HG03460 (cell line): ENCODE measurements at regions not wholly inside any gene's neighbourhood (a gene's known extent, or its start where the extent isn't known, plus 50 kb on each side); places are given as distances from the start of the nearest gene placed in this dataset.
"Not testable (repeated sequence)": the region's sequence is repeated elsewhere in the genome, so short reads cannot be mapped to it uniquely, and the experiment has no call there.

Source experiments
- ATAC-seq: cut with Tn5 transposase; IDR thresholded peaks from one replicate; pipeline ENCODE4 v1.9.1; 2021; ENCODE audit not compliant: unreplicated experiment

DNA sequence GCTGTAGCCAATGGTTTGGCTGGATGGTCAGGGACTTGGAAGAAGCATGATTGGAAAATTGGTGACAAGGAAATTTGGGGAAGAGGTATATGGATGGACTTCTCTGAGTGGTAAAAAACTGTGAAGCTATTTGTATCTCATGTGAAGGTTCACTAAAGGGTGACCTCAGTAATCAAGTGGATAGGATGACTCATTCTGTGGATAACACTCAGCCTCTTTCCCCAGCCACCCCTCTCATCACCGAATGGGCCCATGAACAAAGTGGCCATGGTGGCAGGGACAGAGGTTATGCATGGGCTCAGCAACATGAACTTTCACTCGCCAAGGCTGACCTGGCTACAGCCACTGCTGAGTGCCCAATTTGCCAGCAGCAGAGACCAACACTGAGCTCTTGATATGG lies 127.3 kb upstream of the ZC3H12C start:
- not testable (repeated sequence) for ATAC-seq

DNA sequence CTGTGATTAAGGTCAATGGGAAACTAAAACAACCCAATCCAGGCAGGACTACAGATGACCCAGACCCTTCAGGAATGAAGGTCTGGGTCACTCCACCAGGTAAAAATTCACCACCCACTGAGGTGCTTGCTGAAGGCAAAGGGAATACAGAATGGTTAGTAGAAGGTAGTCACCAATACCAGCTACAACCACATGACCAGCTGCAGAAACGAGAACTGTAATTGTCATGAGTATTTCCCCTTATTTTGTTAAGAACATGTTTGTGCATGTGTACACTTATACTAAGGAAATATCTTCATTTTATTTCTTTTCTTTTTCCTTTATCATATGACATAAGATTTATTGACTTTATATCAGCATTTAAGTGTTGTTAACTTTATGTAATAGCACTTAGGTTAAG lies 126.1 kb upstream of the ZC3H12C start:
- ATAC-seq: not testable (repeated sequence)

DNA sequence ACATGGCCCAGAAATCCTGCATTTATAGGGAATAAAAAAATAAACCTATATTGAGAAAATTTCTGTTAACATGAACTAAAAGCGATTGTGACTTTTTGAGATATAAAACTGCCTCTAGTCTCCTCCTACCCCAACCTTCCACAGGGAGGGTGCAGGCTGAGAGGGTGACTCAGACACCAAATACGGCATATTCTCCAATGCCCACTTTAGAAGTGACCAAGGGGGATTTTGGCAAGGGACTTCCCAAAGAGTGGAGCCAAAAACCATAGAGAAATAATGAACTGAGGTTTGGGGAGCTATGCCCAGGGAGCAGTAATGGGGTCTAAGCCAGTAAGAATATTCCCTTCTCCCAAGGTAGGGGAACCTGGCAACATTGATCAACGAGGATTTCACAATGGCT lies 124.9 kb upstream of the ZC3H12C start:
- no peak for ATAC-seq

DNA sequence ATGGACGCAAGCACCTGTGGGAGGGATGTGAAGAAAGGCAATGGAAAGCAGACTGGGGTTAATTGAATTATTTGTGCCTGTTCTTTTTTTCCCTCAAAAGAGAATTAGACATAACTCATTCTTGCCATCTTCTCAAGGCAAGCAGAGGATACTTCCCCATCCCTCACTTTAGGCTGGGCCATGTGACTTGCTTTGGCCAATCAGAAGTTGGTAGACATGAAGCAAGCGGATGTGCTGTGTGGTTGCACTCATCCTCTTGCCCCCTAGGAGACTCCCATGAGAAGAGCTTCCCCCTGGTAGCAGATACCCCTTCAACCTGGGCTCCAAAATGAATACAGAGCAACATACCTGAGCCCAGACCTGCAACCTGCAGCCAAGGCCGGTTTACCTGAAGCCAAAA lies 124.4 kb upstream of the ZC3H12C start:
- no peak for ATAC-seq

DNA sequence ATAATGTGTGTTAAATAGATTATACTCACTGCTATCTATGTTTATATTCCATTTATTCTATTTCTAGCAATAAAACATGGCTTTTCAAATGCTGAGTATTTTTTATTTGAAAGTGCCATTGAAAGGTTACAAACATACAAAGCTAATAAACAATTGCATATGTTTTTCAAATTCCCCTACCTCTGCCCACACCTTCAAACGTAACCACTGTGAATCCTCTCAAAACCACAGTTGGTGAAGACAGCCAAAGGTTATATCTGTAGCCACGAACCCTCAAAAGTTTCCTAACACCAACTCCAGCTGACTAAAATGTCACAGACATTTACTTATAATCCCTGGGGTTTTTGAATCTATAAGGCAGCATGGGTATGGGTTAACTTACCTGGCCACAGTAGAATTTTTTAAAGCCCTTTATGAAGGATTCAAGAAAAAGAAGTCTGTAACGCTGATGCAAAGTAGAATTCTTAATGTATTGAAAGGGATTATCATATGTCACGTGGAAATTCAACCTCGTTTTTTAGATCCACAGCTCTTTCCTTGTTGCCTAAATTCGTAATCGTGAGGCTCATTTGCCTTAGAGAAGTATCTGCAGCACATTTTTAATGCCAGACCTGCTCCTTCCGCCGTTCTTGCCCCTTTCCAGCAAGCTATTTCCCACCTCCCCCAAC lies 122.5 kb upstream of the ZC3H12C start:
- peak; percentile 57 for ATAC-seq

DNA sequence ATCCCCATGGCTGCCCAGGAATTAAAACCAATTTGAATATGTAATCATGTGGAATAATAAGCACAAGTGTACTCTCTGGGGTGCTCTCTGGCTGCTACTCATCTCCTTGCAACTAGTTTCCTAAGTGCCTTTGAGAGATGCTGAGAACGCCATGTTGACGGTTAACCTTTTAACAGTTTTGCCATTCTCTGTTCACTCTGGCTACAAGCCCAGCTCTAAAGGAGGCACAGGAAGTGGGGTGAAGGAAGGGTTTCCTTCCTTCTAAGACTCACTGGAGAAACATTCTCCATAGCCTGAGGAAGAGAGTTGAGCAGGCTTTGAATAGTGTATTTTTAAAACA lies 122.0 kb upstream of the ZC3H12C start:
- ATAC-seq: no peak

DNA sequence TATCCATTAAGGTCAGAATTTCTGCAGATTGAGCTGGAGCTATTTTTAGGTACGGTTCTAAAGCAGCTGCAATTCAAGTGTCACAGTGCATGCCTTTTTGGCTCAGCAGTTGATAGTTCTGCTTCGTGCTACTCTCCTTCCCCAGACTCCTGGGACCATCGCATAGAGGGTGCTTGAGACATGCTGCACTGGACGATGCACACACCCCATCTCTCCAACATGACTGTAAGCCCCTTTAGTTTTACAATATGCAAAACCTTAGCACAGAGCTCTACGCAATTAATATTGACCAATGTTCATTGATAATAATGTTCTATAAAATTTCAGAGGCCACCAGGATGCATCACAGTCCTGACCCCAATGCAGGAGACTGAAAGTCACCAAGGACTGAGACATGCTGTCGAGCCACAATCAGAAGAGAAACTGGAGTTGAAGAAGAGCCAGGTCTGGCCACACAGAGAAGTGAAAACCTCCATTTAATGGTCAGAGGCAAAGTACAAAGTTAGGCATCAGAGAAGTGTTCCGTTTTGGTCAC lies 120.9 kb upstream of the ZC3H12C start:
- ATAC-seq: peak; percentile 59

DNA sequence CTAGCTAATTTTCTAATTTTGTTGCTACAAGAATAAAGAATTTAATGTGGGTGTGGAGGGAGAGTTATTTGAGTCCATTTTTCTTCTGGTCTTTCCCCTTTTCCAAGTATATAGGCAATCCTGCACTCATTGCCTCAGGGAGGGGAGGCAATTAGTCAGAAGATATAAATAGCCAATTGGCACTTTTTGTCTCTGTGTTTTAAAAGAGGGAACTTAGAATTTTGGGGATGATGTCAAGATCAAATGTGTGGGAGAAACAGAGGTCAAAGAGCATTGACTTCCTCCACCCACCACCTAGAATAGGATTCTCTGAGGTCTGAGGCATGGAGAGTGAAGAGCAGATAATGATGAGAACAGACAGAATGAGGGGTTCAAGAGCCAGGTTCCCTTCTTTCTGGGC lies 120.3 kb upstream of the ZC3H12C start:
- no peak for ATAC-seq

DNA sequence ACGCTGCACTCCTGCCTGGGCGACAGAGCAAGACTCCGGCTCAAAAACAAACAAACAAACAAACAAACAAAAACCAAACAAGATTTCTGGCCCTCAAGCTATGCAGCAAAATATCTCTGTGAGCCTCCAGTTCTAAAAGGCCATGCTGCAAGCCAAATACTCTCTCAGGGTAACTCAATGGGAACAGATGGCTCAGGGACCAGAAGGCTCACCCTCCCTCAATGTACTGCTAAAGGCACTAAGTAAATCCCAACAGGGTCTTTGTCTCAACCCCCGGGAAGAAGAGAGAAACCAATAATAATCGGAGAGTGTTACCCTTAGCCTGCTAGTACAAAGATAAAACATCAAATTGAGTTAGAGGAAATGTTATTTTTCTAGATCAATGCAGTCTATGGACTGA lies 119.7 kb upstream of the ZC3H12C start:
- ATAC-seq: no peak

DNA sequence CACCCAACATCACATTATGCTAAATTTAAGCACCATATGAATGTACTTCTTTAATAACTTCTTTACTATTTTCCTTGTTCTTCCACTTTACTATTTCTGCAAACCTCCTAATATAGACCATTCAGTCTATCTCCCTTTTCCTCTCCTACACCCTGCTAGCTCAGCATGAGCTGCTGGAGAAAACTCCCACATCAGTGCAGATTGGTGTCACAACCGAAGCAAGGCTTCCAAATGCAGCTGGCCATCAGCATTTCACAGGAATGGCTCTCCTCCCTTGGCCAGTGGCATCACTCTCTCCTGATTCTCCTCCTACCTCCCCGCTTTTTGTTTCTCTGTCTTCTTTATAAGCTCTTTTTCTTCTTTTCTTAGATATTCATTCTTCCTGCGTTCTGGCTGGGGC lies 118.7 kb upstream of the ZC3H12C start:
- ATAC-seq: no peak

DNA sequence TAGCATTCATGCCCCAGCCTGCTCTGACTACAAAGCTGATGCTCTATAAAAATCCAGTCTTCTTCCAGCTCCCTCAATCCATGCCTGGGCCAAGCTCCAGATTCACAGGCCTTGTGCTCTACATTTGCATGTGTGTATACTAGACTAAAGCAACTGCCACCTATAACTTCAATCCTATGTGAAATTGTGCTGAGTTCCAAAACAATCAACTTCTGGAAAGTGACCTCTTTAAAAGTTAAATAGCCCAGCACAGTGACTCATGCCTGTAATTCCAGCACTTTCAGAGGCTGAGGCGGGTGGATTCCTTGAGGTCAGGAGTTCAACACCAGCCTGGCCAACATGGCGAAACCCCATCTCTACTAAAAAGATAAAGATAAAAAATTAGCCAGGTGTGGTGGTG lies 114.3 kb upstream of the ZC3H12C start:
- no peak for ATAC-seq

DNA sequence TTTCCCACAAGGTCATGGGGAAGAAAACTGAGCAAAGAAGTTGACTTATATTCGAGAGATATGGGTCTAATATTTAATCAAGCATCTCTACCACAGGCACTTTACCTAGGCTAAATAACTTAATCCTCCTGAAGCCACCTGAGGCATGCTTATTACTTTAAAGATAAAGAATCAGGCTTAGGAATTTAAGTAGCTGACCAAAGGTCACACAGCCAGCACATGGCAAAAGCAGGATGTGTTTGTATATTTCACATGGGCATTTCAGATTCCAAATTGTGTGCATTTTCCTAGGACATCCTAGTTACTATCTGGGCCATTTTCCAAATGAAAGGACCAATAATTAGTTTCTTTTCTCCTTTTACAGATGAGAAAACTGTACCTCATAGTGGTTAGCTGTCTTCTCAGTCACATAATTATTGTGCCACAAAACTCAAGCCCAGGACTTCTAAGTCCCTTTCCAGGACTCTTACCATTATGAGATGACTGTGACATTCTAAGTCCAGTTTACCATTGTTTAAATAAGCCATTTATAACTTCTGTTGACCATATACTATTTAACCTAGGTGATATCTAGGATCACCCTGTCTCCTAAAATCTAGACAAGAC lies 112.1 kb upstream of the ZC3H12C start:
- no peak for ATAC-seq

DNA sequence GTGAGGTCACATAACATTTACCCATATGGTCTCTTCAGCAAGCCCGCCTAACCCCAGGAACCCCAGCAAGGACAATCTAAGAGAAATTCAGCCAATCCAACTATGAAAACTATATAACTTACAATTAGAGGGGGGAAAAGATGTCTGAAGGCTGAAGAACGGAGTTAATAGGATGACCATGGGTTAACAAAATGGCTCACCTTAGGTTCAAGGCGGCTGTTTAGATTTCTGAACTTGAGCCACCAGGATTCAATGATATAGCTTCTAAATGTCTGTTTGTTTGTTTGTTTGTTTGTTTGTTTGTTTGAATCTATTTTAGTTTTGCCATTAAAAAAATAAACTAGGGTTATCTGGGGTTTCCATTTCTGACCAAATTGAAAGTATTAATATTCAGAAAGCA lies 109.8 kb upstream of the ZC3H12C start:
- ATAC-seq: no peak

DNA sequence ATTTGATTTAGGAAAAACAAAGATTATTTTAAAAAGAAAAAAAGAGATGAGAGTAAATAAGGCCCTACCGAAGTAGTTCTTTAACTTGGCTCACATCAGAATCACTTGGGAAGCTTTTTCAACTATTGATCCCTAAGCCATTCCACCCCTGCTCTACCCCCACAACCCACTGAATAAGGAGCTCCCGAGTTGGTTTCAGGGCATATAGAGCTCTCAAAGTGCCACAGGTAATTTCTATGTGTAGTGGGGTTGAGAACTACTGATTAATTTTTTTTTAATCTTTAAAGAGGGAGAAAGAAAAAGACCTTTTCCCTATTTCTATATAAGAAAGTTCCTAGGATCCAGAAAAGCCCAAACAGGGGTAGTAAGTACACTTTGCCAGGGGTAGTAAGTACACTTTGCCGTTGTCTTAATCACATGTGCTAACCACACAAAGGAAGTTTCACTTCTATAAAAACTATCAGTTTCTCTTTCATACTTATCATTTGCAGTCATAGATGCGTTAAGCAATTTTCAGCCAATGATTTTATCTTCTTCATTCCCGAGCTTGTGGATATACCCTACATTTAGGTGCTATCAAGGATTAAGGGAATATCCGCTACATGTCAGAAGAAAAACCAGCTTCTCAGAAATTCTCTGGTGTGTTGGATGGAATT lies 108.4 kb upstream of the ZC3H12C start:
- ATAC-seq: peak; percentile 92

DNA sequence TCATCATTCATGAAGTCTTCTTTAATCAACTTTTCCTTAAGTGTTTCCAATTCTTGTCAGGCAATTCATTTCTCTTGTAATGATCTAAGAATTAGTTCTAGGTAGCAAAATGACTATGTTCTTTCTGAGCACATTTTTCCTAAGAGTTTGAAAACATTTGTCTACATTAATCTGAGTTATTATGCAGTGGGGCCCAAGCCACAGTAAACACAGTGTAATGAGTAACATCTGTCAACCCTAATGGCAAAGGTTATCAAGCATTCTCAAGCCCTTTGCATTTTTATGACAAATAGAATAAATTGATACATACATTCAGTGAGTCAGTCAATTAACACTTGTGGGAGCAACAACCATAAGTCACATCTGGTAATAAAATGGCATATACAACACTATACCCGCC lies 106.7 kb upstream of the ZC3H12C start:
- ATAC-seq: no peak

DNA sequence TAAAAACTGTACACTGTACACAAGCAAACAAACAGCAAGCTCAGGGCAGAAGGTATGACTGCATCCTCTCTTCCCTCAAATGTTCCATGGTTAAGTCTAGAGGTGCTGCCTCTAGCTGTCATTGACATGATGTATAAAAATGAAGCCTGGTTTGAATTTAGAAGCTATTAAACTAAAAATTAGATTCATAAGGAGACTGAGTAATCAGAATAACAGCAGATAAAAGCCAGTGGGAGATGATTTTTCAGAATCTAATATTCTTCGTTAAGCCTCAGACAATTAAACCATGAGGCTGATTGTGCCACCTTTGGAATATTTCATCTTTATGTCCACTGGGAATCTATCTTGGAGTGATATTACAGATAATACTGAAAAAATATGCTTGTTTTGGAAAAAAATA lies 101.4 kb upstream of the ZC3H12C start:
- no peak for ATAC-seq

DNA sequence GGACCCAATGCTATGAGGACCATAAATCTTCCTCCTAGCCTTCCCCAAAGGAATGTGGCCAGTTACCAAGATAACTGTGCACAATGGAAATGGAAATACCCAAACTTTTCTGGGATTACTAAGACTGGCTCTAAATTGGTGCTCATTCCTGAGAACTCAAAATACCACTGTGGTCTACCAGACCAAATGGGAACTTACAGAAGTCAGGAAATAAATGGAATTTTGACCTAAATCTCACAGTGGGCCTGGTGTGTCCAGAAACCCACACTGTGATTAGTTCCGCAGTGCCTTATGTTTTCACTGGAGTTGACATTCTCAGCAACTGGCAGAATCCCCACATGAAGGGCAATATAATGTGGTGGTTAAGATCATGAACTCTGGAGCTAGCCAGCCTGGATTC lies 99.4 kb upstream of the ZC3H12C start:
- no peak for ATAC-seq

DNA sequence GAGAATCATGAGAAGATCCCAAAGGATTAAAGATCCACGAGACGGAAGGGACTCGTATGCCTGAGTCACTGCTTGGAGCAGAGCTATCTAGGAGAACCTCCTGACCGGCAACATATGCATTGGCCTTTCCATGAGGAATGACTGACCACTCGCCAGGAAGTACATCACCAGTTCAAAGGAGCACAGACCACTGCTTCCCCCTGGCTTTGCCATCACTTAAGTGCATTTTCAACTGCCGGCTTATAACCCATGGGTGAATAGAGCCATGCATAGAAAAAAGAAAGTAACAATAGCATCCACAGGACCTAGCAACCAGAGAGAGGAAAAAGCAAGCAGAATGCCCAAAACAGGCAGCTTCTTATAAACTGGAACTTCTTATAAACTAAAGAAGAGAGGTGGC lies 98.3 kb upstream of the ZC3H12C start:
- no peak for ATAC-seq

DNA sequence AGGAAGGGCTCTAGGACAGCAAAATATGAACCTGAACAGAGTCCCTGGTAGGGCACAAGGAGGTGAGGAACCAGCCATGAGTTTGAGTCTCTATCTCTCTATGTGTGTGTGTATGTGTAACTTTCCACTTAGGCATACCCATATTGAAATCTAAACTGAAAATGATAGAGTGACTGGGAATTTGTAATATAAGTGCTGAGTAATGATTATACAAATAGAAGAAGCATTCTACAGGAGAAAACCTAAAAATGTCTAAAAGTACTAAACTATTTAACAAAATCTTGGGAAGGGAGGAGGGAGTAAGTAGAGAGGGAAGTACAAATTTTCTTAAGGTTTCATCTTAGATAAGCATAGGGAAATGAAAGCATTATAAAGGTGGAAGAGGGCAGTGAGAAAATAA lies 97.1 kb upstream of the ZC3H12C start:
- no peak for ATAC-seq

DNA sequence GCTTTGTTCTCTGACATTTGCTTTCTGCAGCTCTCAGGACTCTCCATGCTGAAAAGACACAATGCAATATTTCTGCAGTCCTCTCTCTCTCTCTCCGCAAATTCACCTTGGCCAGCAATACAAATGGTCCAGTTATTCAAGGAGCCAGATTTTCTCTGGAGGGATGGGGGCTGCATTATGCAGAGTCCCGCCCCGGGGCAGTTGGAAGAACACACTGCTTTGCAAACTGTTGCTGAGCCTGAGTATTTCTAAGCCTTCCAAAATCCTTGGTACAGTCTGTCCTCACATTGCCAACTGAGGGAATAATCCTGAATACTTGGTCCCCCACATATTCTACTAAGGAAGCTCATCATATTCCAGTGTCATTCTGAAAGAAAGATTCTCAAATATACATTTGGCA lies 94.3 kb upstream of the ZC3H12C start:
- no peak for ATAC-seq

DNA sequence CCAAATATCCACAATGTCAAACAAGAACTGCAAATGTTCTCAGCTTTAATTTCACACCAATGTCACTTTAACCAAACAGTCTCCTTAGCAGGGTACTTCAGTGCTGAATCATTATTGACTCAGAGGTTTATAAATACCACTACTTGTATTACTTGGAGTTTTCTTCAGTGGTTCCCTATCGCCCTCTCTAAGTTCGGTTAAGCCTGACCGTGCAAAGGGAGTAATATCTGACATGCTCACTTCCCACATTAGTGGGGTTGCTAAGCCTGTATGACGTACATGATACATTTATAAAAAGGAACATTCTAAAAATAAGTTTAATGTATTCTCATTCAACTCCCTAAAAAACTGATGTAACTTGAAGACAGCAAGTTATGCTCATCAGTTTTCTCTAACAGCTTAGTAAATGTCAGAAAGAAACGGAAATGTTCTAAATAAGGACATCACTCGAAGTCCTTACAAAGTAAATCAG lies 93.1 kb upstream of the ZC3H12C start:
- peak; percentile 91 for ATAC-seq

DNA sequence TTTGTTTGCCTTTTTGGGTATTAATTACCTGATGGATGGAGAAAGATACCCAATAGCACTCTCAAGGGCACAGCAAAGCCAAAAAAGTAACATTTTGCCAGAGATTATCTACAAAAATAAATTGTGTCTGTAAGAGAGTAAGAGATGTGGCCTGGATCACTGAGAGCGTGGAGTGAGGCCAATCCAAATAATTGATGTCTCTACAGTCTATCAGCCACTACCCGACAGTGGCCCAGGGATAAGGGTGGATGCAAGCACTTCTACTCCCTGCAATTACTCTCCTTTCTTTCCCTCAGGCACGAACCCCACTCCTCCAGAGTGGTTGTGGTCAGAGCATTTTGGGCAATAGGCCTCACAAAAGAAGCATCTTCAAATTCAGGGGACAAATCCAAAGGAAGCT lies 92.3 kb upstream of the ZC3H12C start:
- no peak for ATAC-seq
